Progenitor cell of endocrine pancreas (in vitro differentiated cells): ENCODE measurements at regions not wholly inside any gene's neighbourhood (a gene's known extent, or its start where the extent isn't known, plus 50 kb on each side); places are given as distances from the start of the nearest gene placed in this dataset.

Experiments
- DNase-seq: peaks from one replicate; pipeline ENCODE4 v3.0.0; 2021; ENCODE audit warnings: low spot score; ENCODE audit not compliant: unreplicated experiment
- H3K27ac Mint-ChIP-seq: 2 replicates; pipeline ENCODE4 v1.8.0; 2021; ENCODE audit warnings: mild to moderate bottlenecking, moderate library complexity, mixed read lengths
- H3K27me3 Mint-ChIP-seq: 2 replicates; pipeline ENCODE4 v1.8.0; 2021; ENCODE audit warnings: mixed read lengths
- H3K36me3 Mint-ChIP-seq: 2 replicates; pipeline ENCODE4 v1.8.0; 2022; ENCODE audit warnings: mixed read lengths; ENCODE audit not compliant: insufficient read depth
- H3K4me1 Mint-ChIP-seq: 2 replicates; pipeline ENCODE4 v1.8.0; 2021; ENCODE audit warnings: low read depth, mixed read lengths
- H3K4me3 Mint-ChIP-seq: 2 replicates; pipeline ENCODE4 v1.8.0; 2021; ENCODE audit warnings: low read depth, mild to moderate bottlenecking, moderate library complexity, mixed read lengths
- H3K9me3 Mint-ChIP-seq: 2 replicates; pipeline ENCODE4 v1.8.0; 2021; ENCODE audit warnings: low read depth, mixed read lengths
- CTCF ChIP-seq: fragments of 200-600 bp; sonication (generic); IDR thresholded peaks from one replicate; pipeline ENCODE4 v1.5.0; 2021; ENCODE audit warnings: antibody characterized with exemption, mild to moderate bottlenecking; ENCODE audit not compliant: unreplicated experiment

- no peak for TF ChIP-seq CTCF
- H3K4me3 Mint-ChIP-seq: no peak overlapping the region
- DNase-seq: no peak
- H3K4me1 Mint-ChIP-seq: no peaks in the 10 kb centered on the region
- peaks cover 21% of the 10 kb centered on the region for H3K27me3 Mint-ChIP-seq
- H3K36me3 Mint-ChIP-seq: peaks cover 4% of the 10 kb centered on the region
- H3K27ac Mint-ChIP-seq: no peak overlapping the region
- peaks cover 11% of the 10 kb centered on the region for H3K9me3 Mint-ChIP-seq
Measured at GRCh38 chr10:4003348-4003973, 218.5 kb upstream of the KLF6 start.

GRCh38 chr10:4001811-4002210 lies 216.8 kb upstream of the KLF6 start:
- no peak overlapping the region for H3K4me3 Mint-ChIP-seq
- H3K27ac Mint-ChIP-seq: no peak overlapping the region
- peaks cover 11% of the 10 kb centered on the region for H3K9me3 Mint-ChIP-seq
- DNase-seq: no peak
- TF ChIP-seq CTCF: no peak
- peaks cover 4% of the 10 kb centered on the region for H3K36me3 Mint-ChIP-seq
- peaks cover 9% of the 10 kb centered on the region for H3K27me3 Mint-ChIP-seq
- no peaks in the 10 kb centered on the region for H3K4me1 Mint-ChIP-seq

GRCh38 chr10:3999642-4000041 lies 214.6 kb upstream of the KLF6 start:
- Mint-ChIP-seq H3K36me3 (peaks cover 4% of the 10 kb centered on the region), H3K4me1 (no peaks in the 10 kb centered on the region), H3K4me3 (no peak overlapping the region), H3K27ac (no peak overlapping the region), H3K27me3 (peaks cover under 1% of the 10 kb centered on the region), H3K9me3 (peaks cover 11% of the 10 kb centered on the region)
- TF ChIP-seq CTCF: no peak
- DNase-seq: no peak

- peaks cover 4% of the 10 kb centered on the region for H3K36me3 Mint-ChIP-seq
- TF ChIP-seq CTCF: no peak
- peaks cover 7% of the 10 kb centered on the region for H3K4me1 Mint-ChIP-seq
- DNase-seq: no peak
- no peak overlapping the region for H3K27ac Mint-ChIP-seq
- H3K9me3 Mint-ChIP-seq: peaks cover 11% of the 10 kb centered on the region
- no peak overlapping the region for H3K4me3 Mint-ChIP-seq
- peaks cover 10% of the 10 kb centered on the region for H3K27me3 Mint-ChIP-seq
Measured at GRCh38 chr10:3996697-3997096, 211.7 kb upstream of the KLF6 start.

GRCh38 chr10:3995302-3996210 lies 210.5 kb upstream of the KLF6 start:
- H3K4me3 Mint-ChIP-seq: no peak overlapping the region

More at GRCh38 chr10:3995302-3996210, 210.5 kb upstream of the KLF6 start:
- H3K4me1 Mint-ChIP-seq: peaks cover 8% of the 10 kb centered on the region
- TF ChIP-seq CTCF: no peak
- peaks cover 12% of the 10 kb centered on the region for H3K27me3 Mint-ChIP-seq
- H3K27ac Mint-ChIP-seq: no peak overlapping the region
- peaks cover 4% of the 10 kb centered on the region for H3K36me3 Mint-ChIP-seq
- H3K9me3 Mint-ChIP-seq: peaks cover 10% of the 10 kb centered on the region
- DNase-seq: no peak
